H1 (cell line): ENCODE measurements at regions not wholly inside any gene's neighbourhood (a gene's known extent, or its start where the extent isn't known, plus 50 kb on each side); places are given as distances from the start of the nearest gene placed in this dataset.

Experiments used
- EZH2 ChIP-seq: fragments of 200-600 bp; sonication (generic); IDR thresholded peaks from 2 replicates; pipeline ENCODE4 v1.7.1; 2012; ENCODE audit warnings: low read depth, mild to moderate bottlenecking, moderate library complexity, low read length, inconsistent platforms; ENCODE audit not compliant: severe bottlenecking
- GABPA ChIP-seq: IDR thresholded peaks from 2 replicates; pipeline ENCODE4 v1.6.1; 2011; ENCODE audit warnings: mild to moderate bottlenecking, low read length, moderate library complexity, borderline replicate concordance; ENCODE audit not compliant: insufficient read depth
- JUND ChIP-seq: IDR thresholded peaks from 2 replicates; pipeline ENCODE4 v1.6.1; 2011; ENCODE audit warnings: mild to moderate bottlenecking, improper control_type of control experiment, low read length
- MAFK ChIP-seq: IDR thresholded peaks from 2 replicates; pipeline ENCODE4 v1.6.1; 2012; ENCODE audit warnings: low read depth, mild to moderate bottlenecking, improper control_type of control experiment, low read length
- POLR2AphosphoS5 ChIP-seq: IDR thresholded peaks from 2 replicates; pipeline ENCODE4 v1.6.1; 2011; ENCODE audit warnings: low read depth, low read length
- RAD21 ChIP-seq, 2 experiments: IDR thresholded peaks in 1 of 2; conservative IDR thresholded peaks in 1 of 2; 2 replicates each; pipeline ENCODE4 v1.6.1; 2011; ENCODE audit warnings: low read depth in 2 of 2, low read length in 2 of 2, improper control_type of control experiment in 1 of 2, inconsistent platforms in 1 of 2, mild to moderate bottlenecking in 1 of 2, moderate library complexity in 1 of 2
- RNF2 ChIP-seq: fragments of 200-900, 300-1000 bp; sonication (generic); IDR thresholded peaks from 2 replicates; pipeline ENCODE4 v1.7.1; 2016; ENCODE audit warnings: borderline replicate concordance, low read depth, mild to moderate bottlenecking, antibody characterized with exemption, low read length; ENCODE audit not compliant: poor library complexity, severe bottlenecking; ENCODE audit errors: missing control alignments
- SIRT6 ChIP-seq: IDR thresholded peaks from one replicate; pipeline ENCODE4 v1.7.1; 2012; ENCODE audit warnings: low read length, inconsistent platforms
- SIX5 ChIP-seq: IDR thresholded peaks from 2 replicates; pipeline ENCODE4 v1.6.1; 2011; ENCODE audit warnings: mild to moderate bottlenecking, low read depth, low read length
- SP1 ChIP-seq: IDR thresholded peaks from 2 replicates; pipeline ENCODE4 v1.6.1; 2011; ENCODE audit warnings: low read depth, low read length
- TCF12 ChIP-seq: IDR thresholded peaks from 2 replicates; pipeline ENCODE4 v1.6.1; 2011; ENCODE audit warnings: low read depth, mild to moderate bottlenecking, low read length
- TF ChIP-seq, protein P1 (sequence below): fragments of 300-600 bp; sonication (generic); IDR thresholded peaks from 2 replicates; pipeline ENCODE4 v1.7.1; 2012; ENCODE audit warnings: low read length, moderate library complexity, mild to moderate bottlenecking, inconsistent platforms; ENCODE audit not compliant: insufficient replicate concordance

GRCh38 chr15:96487245-96487644 is 156.7 kb downstream of the NR2F2 start (continued):
- TF ChIP-seq, protein P1, sequence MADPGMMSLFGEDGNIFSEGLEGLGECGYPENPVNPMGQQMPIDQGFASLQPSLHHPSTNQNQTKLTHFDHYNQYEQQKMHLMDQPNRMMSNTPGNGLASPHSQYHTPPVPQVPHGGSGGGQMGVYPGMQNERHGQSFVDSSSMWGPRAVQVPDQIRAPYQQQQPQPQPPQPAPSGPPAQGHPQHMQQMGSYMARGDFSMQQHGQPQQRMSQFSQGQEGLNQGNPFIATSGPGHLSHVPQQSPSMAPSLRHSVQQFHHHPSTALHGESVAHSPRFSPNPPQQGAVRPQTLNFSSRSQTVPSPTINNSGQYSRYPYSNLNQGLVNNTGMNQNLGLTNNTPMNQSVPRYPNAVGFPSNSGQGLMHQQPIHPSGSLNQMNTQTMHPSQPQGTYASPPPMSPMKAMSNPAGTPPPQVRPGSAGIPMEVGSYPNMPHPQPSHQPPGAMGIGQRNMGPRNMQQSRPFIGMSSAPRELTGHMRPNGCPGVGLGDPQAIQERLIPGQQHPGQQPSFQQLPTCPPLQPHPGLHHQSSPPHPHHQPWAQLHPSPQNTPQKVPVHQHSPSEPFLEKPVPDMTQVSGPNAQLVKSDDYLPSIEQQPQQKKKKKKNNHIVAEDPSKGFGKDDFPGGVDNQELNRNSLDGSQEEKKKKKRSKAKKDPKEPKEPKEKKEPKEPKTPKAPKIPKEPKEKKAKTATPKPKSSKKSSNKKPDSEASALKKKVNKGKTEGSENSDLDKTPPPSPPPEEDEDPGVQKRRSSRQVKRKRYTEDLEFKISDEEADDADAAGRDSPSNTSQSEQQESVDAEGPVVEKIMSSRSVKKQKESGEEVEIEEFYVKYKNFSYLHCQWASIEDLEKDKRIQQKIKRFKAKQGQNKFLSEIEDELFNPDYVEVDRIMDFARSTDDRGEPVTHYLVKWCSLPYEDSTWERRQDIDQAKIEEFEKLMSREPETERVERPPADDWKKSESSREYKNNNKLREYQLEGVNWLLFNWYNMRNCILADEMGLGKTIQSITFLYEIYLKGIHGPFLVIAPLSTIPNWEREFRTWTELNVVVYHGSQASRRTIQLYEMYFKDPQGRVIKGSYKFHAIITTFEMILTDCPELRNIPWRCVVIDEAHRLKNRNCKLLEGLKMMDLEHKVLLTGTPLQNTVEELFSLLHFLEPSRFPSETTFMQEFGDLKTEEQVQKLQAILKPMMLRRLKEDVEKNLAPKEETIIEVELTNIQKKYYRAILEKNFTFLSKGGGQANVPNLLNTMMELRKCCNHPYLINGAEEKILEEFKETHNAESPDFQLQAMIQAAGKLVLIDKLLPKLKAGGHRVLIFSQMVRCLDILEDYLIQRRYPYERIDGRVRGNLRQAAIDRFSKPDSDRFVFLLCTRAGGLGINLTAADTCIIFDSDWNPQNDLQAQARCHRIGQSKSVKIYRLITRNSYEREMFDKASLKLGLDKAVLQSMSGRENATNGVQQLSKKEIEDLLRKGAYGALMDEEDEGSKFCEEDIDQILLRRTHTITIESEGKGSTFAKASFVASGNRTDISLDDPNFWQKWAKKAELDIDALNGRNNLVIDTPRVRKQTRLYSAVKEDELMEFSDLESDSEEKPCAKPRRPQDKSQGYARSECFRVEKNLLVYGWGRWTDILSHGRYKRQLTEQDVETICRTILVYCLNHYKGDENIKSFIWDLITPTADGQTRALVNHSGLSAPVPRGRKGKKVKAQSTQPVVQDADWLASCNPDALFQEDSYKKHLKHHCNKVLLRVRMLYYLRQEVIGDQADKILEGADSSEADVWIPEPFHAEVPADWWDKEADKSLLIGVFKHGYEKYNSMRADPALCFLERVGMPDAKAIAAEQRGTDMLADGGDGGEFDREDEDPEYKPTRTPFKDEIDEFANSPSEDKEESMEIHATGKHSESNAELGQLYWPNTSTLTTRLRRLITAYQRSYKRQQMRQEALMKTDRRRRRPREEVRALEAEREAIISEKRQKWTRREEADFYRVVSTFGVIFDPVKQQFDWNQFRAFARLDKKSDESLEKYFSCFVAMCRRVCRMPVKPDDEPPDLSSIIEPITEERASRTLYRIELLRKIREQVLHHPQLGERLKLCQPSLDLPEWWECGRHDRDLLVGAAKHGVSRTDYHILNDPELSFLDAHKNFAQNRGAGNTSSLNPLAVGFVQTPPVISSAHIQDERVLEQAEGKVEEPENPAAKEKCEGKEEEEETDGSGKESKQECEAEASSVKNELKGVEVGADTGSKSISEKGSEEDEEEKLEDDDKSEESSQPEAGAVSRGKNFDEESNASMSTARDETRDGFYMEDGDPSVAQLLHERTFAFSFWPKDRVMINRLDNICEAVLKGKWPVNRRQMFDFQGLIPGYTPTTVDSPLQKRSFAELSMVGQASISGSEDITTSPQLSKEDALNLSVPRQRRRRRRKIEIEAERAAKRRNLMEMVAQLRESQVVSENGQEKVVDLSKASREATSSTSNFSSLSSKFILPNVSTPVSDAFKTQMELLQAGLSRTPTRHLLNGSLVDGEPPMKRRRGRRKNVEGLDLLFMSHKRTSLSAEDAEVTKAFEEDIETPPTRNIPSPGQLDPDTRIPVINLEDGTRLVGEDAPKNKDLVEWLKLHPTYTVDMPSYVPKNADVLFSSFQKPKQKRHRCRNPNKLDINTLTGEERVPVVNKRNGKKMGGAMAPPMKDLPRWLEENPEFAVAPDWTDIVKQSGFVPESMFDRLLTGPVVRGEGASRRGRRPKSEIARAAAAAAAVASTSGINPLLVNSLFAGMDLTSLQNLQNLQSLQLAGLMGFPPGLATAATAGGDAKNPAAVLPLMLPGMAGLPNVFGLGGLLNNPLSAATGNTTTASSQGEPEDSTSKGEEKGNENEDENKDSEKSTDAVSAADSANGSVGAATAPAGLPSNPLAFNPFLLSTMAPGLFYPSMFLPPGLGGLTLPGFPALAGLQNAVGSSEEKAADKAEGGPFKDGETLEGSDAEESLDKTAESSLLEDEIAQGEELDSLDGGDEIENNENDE: no peak
- no peak for TF ChIP-seq GABPA
- no peak for TF ChIP-seq SIRT6
- no peak for TF ChIP-seq MAFK
- no peak for TF ChIP-seq SIX5
- no peak for TF ChIP-seq SP1
- no peak for TF ChIP-seq EZH2
- no peak for TF ChIP-seq TCF12
- no peak for TF ChIP-seq JUND
- no peak for TF ChIP-seq POLR2AphosphoS5
- no peak for TF ChIP-seq RAD21 (IDR thresholded peaks at IDR 0.05 in 1 of 2, conservative IDR thresholded peaks at IDR 0.05 in 1 of 2; ENCODE audit: low read depth in 2 of 2, low read length in 2 of 2)
- no peak for TF ChIP-seq RNF2
